ENCODE measurements at regions not wholly inside any gene's neighbourhood (a gene's known extent, or its start where the extent isn't known, plus 50 kb on each side); places are given as distances from the start of the nearest gene placed in this dataset.

DNA sequence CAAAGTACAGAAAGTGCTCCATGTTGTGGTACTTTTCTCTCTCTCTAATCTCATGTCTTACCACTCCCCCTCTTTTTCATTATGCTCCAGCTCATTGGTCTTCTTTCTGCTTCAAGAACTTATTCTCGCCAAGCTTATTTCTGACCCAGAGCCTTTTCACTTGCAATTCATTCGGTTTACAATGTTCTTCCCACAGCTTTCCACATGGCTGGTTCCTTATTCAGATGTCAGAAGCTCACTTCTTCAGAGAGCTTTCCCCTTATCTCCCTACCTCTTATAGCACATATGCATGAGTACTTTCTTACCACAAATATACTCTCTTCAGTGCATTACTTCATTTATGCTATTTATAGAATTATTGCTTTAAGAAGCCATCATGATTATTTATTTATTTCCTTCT, 338.8 kb upstream of the ATP10B start:
- TF ChIP-seq, protein P1, sequence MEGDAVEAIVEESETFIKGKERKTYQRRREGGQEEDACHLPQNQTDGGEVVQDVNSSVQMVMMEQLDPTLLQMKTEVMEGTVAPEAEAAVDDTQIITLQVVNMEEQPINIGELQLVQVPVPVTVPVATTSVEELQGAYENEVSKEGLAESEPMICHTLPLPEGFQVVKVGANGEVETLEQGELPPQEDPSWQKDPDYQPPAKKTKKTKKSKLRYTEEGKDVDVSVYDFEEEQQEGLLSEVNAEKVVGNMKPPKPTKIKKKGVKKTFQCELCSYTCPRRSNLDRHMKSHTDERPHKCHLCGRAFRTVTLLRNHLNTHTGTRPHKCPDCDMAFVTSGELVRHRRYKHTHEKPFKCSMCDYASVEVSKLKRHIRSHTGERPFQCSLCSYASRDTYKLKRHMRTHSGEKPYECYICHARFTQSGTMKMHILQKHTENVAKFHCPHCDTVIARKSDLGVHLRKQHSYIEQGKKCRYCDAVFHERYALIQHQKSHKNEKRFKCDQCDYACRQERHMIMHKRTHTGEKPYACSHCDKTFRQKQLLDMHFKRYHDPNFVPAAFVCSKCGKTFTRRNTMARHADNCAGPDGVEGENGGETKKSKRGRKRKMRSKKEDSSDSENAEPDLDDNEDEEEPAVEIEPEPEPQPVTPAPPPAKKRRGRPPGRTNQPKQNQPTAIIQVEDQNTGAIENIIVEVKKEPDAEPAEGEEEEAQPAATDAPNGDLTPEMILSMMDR (IDR thresholded peaks at IDR 0.05; ENCODE audit: low read length, missing control alignments) = no peak
- no peak for DNase-seq (ENCODE audit: low read depth)
- no peak overlapping the region for H3K4me3 ChIP-seq (replicated peaks; ENCODE audit: low read depth, low read length)

- no peak for DNase-seq (ENCODE audit: low read depth)
- TF ChIP-seq, protein P1 (IDR thresholded peaks at IDR 0.05; ENCODE audit: low read length, missing control alignments) = no peak
- H3K4me3 ChIP-seq (replicated peaks; ENCODE audit: low read depth, low read length) = no peak overlapping the region
Measured at GRCh38 chr5:161190086-161190485, 338.1 kb upstream of the ATP10B start.

GRCh38 chr5:161189452-161189851, 337.4 kb upstream of the ATP10B start:
- no peak overlapping the region for H3K4me3 ChIP-seq (replicated peaks; ENCODE audit: low read depth, low read length)
- DNase-seq (ENCODE audit: low read depth) = no peak
- TF ChIP-seq, protein P1 (IDR thresholded peaks at IDR 0.05; ENCODE audit: low read length, missing control alignments) = no peak

DNA sequence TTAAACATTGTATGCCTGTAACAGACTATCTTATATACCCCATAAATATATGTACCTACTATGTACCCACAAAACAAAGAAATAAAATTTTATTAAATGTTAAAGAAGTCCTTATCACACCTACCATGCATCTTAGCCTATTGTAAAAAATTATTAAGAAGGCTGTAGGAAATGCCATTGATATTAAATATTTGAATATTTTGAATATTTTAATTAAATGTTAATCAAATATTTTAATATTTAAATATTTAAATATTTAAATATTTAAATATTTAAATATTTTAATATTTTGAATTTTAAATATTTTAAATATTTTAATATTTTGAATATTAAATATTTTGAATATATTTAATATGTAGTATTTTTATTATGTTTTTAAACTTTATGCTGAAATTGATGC, 331.5 kb upstream of the ATP10B start:
- TF ChIP-seq, protein P1 (IDR thresholded peaks at IDR 0.05; ENCODE audit: low read length, missing control alignments) = no peak
- no peak overlapping the region for H3K4me3 ChIP-seq (replicated peaks; ENCODE audit: low read depth, low read length)
- no peak for DNase-seq (ENCODE audit: low read depth)

DNA sequence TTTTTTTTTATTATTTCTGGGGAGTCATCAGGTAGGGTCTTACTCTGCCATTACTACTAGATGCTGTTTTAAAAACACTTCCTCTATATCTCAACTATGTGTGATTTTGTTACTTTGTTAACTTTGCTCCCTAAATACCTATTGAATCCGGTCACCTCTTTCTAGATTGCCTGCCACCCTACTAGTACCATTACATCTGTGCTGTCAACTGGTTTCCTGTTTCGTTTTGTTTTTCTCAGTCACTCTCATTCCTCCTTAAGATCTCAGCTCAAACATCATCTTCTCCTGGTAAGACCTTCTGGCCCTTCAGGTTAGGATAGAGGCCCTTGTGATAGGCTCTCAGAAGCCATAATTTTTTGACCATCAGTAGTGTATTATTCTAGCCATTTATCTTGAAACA, 324.2 kb upstream of the ATP10B start:
- DNase-seq (ENCODE audit: low read depth) = no peak
- TF ChIP-seq, protein P1 (IDR thresholded peaks at IDR 0.05; ENCODE audit: low read length, missing control alignments) = no peak
- H3K4me3 ChIP-seq (replicated peaks; ENCODE audit: low read depth, low read length) = no peak overlapping the region

DNA sequence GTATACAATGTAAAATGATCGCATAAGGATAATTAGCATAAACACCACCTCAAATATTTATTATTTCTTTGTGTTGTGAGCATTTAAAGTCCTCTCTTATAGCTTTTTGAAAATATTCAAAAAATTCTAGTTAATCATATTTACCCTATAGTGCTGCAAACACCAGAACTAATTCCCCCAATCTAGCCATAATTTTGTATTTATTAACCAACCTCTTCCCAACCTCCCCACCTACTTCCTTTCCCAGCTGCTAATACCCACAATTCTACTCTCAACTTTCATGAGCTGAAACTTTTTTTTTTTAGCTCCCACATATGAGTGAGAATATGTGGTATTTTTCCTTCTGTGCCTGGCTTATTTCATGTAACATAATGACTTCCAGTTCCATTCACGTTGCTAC, 317.8 kb upstream of the ATP10B start:
- TF ChIP-seq, protein P1 (IDR thresholded peaks at IDR 0.05; ENCODE audit: low read length, missing control alignments) = no peak

GRCh38 chr5:161167016-161167767, 315.2 kb upstream of the ATP10B start:
- no peak overlapping the region for H3K4me3 ChIP-seq (replicated peaks; ENCODE audit: low read depth, low read length)
- TF ChIP-seq, protein P1 (IDR thresholded peaks at IDR 0.05; ENCODE audit: low read length, missing control alignments) = no peak
- no peak for DNase-seq (ENCODE audit: low read depth)

More for the DNA sequence above, 317.8 kb upstream of the ATP10B start:
- H3K4me3 ChIP-seq (replicated peaks; ENCODE audit: low read depth, low read length) = no peak overlapping the region
- DNase-seq (ENCODE audit: low read depth) = no peak

Measured in fibroblast of pulmonary artery (primary cell).